ENCODE measurements at regions not wholly inside any gene's neighbourhood (a gene's known extent, or its start where the extent isn't known, plus 50 kb on each side); places are given as distances from the start of the nearest gene placed in this dataset.
"Not testable (repeated sequence)": the region's sequence is repeated elsewhere in the genome, so short reads cannot be mapped to it uniquely, and the experiment has no call there.

DNA sequence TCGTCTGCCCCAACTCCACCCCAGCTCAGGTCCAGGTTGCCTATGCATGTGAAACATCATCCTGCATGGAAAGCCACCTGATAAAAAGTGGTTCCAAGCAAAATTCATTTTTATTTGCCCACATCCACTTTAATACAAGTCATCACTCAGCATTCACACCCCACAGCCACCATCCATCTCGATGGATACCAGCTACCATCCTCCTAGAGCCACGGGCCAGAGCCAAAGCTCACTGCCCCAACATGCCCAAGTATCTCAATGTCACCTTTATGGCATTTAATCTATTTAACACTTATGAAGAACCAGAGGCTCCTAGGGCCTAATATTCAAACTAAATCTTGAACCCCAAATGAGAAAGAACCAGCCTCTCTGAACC, 70.5 kb downstream of the COPRS start:
- Histone ChIP-seq H3K9me3 (ENCODE audit: control insufficient read depth in 2 of 3, low read length in 3 of 3) (no peaks in the 10 kb centered on the region), H3K27ac (ENCODE audit: low read depth, low read length) (no peak overlapping the region), H3K4me1 (ENCODE audit: control insufficient read depth in 2 of 2, insufficient read depth in 2 of 2, low read length in 2 of 2) (no peaks in the 10 kb centered on the region), H3K4me3 (ENCODE audit: low read length) (no peak overlapping the region), H3K36me3 (ENCODE audit: control insufficient read depth in 2 of 3, insufficient read depth in 3 of 3, low read length in 3 of 3) (no peaks in the 10 kb centered on the region), H3K27me3 (ENCODE audit: control insufficient read depth in 2 of 2, insufficient read depth in 2 of 2, low read length in 2 of 2) (no peaks in the 10 kb centered on the region)
- intact Hi-C loops (cut with micrococcal nuclease), result no loop called here
- Mint-ChIP-seq H3K4me3 (no peak overlapping the region), H3K27ac (no peak overlapping the region), H3K27me3 (peaks cover 5 to 14% (median 10%) of the 10 kb centered on the region in 5 donors), H3K9me3 (peaks cover 0 to 5% (median 0%) of the 10 kb centered on the region in 11 donors), H3K4me1 (peaks cover 0 to 5% (median 0%) of the 10 kb centered on the region in 7 donors), H3K36me3 (peaks cover 0 to 4% (median 0%) of the 10 kb centered on the region in 5 donors)
- ChIA-PET POLR2A (no interaction called here), CTCF (no interaction called here)
- ATAC-seq (no peak), DNase-seq (no peak)

DNA sequence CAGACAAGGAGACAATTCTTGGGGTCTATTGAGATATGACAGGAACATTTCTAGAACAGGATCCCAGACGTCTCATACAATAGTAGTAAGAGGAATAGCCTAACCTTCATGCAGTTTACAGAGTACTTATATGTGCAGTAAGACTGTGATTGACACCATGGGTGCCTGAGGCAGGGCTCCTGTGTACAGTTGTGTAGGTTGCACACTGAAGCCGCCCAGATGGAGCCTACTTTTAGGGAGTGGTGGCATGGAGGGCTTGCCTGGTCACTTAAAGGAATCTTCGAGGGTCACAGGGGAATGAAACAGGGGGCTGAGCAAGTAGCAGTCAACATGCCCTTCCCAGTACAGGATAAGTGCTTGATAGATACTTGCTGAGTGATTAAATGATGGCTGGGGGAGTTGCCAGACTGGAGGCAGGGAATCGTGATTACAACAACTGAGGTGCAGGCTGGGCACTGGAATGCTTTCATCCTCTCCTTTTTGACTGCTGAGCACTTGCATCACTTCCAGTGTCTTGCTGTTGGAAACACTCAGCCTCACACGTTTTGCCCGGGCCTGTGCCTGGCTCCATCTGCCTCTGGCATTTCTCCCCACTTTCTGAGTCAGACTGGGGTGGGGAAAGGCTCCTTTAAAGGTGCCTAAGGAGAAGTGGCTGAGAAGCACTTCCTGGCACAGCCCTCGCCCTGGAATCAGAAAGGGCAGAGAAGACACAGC, 71.0 kb downstream of the COPRS start:
- no peak for DNase-seq
- intact Hi-C loops (cut with micrococcal nuclease), result no loop called here
- Mint-ChIP-seq H3K36me3 (peaks cover 0 to 3% (median 0%) of the 10 kb centered on the region in 5 donors), H3K27me3 (peaks cover 7 to 16% (median 10%) of the 10 kb centered on the region in 5 donors), H3K4me1 (peaks cover 0 to 5% (median 0%) of the 10 kb centered on the region in 7 donors), H3K9me3 (peaks cover 0 to 3% (median 0%) of the 10 kb centered on the region in 11 donors), H3K4me3 (no peak overlapping the region), H3K27ac (no peak overlapping the region)
- H3K27me3 ChIP-seq (ENCODE audit: control insufficient read depth in 2 of 2, insufficient read depth in 2 of 2, low read length in 2 of 2), result no peaks in the 10 kb centered on the region
- CTCF ChIA-PET, result no interaction called here
- H3K4me1 ChIP-seq (ENCODE audit: control insufficient read depth in 2 of 2, insufficient read depth in 2 of 2, low read length in 2 of 2), result no peaks in the 10 kb centered on the region
- H3K4me3 ChIP-seq (ENCODE audit: low read length), result no peak overlapping the region
- H3K27ac ChIP-seq (ENCODE audit: low read depth, low read length), result no peak overlapping the region
- POLR2A ChIA-PET, result no interaction called here
- no peaks in the 10 kb centered on the region for H3K36me3 ChIP-seq (ENCODE audit: control insufficient read depth in 2 of 3, insufficient read depth in 3 of 3, low read length in 3 of 3)
- H3K9me3 ChIP-seq (ENCODE audit: control insufficient read depth in 2 of 3, low read length in 3 of 3), result no peaks in the 10 kb centered on the region
- ATAC-seq, result no peak

DNA sequence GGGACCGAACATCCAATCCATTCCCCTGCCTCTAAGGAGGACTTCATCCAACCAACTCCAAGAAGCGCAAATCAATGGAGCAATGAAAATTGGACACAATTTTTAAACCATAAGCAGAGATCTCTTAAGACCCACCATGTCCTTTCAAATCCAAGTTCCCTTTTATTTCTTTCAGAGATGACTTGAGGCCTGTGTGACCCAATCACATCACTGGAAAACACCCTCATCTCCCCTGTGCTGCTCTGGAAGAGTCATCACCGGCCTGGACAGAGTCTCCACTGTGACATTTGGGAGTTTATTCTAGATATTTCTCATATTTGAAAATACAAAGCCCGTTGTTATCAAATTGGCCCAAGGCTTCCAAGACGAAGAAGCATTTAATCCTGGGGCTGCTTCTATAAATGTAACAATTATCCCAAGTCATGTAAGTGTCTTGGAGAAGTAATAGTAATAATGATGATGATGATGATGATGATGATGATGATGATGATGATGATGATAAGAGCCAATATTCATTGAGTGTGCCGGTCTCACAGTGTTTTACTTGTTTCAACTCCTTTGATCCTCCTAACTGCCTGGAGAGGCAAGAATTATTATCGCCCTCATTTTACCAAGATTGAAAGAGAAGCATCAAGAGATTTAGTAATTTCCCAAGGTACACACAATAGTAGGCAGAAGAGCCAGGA, 72.1 kb downstream of the COPRS start:
- Histone ChIP-seq H3K27me3 (ENCODE audit: control insufficient read depth in 2 of 2, insufficient read depth in 2 of 2, low read length in 2 of 2) (no peaks in the 10 kb centered on the region), H3K27ac (ENCODE audit: low read depth, low read length) (no peak overlapping the region), H3K36me3 (ENCODE audit: control insufficient read depth in 2 of 3, insufficient read depth in 3 of 3, low read length in 3 of 3) (no peaks in the 10 kb centered on the region), H3K4me3 (ENCODE audit: low read length) (no peak overlapping the region), H3K9me3 (ENCODE audit: control insufficient read depth in 2 of 3, low read length in 3 of 3) (no peaks in the 10 kb centered on the region), H3K4me1 (ENCODE audit: control insufficient read depth in 2 of 2, insufficient read depth in 2 of 2, low read length in 2 of 2) (no peaks in the 10 kb centered on the region)
- H3K4me1 Mint-ChIP-seq, result peaks cover 0 to under 1% (median 0%) of the 10 kb centered on the region in 7 donors
- ATAC-seq (no peak), DNase-seq (no peak)
- POLR2A ChIA-PET, result no interaction called here
- CTCF ChIA-PET, result no interaction called here
- peaks cover under 1 to 25% (median 6%) of the 10 kb centered on the region in 5 donors for H3K27me3 Mint-ChIP-seq
- no peak overlapping the region for H3K4me3 Mint-ChIP-seq
- intact Hi-C loops (cut with micrococcal nuclease), result no loop called here
- peaks cover 0 to 3% (median 0%) of the 10 kb centered on the region in 11 donors for H3K9me3 Mint-ChIP-seq
- no peaks in the 10 kb centered on the region for H3K36me3 Mint-ChIP-seq
- H3K27ac Mint-ChIP-seq, result no peak overlapping the region

DNA sequence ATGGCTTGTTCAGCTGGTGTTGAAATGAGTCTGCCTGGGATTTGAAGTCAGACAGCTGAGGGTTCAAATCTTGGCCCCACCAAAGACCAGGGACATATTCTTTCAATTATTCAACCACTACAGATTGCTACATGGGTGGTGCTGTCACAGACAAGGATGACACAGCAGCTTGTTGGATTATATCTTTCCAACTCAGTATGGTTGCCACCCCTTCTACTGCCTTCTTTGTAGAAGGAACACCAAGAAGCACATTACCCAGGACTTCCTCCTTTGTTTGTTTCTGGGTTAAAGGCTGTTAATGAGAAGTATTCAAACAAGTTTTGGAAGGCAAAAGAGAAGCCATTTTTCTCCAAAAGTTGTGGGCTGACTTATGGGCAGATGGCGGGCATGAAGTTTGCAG, 78.6 kb downstream of the COPRS start:
- H3K9me3 ChIP-seq (ENCODE audit: control insufficient read depth in 2 of 3, low read length in 3 of 3), result no peaks in the 10 kb centered on the region
- Mint-ChIP-seq H3K4me3 (no peak overlapping the region), H3K4me1 (no peaks in the 10 kb centered on the region), H3K27ac (no peak overlapping the region), H3K36me3 (no peaks in the 10 kb centered on the region), H3K9me3 (peaks cover 0 to 1% (median 0%) of the 10 kb centered on the region in 11 donors), H3K27me3 (peaks cover 3 to 33% (median 18%) of the 10 kb centered on the region in 5 donors)
- ChIA-PET POLR2A (no interaction called here), CTCF (no interaction called here)
- H3K4me1 ChIP-seq (ENCODE audit: control insufficient read depth in 2 of 2, insufficient read depth in 2 of 2, low read length in 2 of 2), result no peaks in the 10 kb centered on the region
- ATAC-seq, result no peak
- intact Hi-C loops (cut with micrococcal nuclease), result no loop called here
- H3K27ac ChIP-seq (ENCODE audit: low read depth, low read length), result no peak overlapping the region
- no peaks in the 10 kb centered on the region for H3K36me3 ChIP-seq (ENCODE audit: control insufficient read depth in 2 of 3, insufficient read depth in 3 of 3, low read length in 3 of 3)
- no peak for DNase-seq
- H3K27me3 ChIP-seq (ENCODE audit: control insufficient read depth in 2 of 2, insufficient read depth in 2 of 2, low read length in 2 of 2), result no peaks in the 10 kb centered on the region
- H3K4me3 ChIP-seq (ENCODE audit: low read length), result no peak overlapping the region

DNA sequence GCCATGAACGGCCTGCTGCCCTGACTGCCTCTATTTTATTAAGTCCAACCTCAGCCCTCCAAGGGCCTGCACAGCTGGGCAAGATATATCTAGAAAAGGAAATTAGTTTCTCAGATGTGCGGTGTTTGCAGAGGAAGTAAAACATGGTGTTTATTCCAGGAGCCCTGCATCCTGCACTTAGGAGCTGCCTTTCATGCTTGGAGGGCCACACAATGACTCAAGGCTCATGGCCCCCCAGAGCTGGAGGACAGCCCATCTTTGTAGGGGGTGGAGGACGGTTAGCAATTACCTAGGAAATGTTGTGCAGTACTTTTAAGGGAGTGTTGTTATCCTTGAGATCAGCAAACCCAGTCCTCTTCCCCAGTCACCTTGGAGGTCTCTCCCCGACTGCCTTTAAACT, 80.5 kb downstream of the COPRS start:
- Histone ChIP-seq H3K9me3 (ENCODE audit: control insufficient read depth in 2 of 3, low read length in 3 of 3) (no peaks in the 10 kb centered on the region), H3K4me3 (ENCODE audit: low read length) (no peak overlapping the region), H3K27me3 (ENCODE audit: control insufficient read depth in 2 of 2, insufficient read depth in 2 of 2, low read length in 2 of 2) (no peaks in the 10 kb centered on the region), H3K4me1 (ENCODE audit: control insufficient read depth in 2 of 2, insufficient read depth in 2 of 2, low read length in 2 of 2) (no peaks in the 10 kb centered on the region), H3K27ac (ENCODE audit: low read depth, low read length) (no peak overlapping the region), H3K36me3 (ENCODE audit: control insufficient read depth in 2 of 3, insufficient read depth in 3 of 3, low read length in 3 of 3) (no peaks in the 10 kb centered on the region)
- POLR2A ChIA-PET, result no interaction called here
- CTCF ChIA-PET, result no interaction called here
- DNase-seq (no peak), ATAC-seq (no peak)
- H3K27ac Mint-ChIP-seq, result no peak overlapping the region
- H3K27me3 Mint-ChIP-seq, result peaks cover 7 to 29% (median 18%) of the 10 kb centered on the region in 5 donors
- H3K36me3 Mint-ChIP-seq, result no peaks in the 10 kb centered on the region
- intact Hi-C loops (cut with micrococcal nuclease), result no loop called here
- no peaks in the 10 kb centered on the region for H3K4me1 Mint-ChIP-seq
- no peak overlapping the region for H3K4me3 Mint-ChIP-seq
- H3K9me3 Mint-ChIP-seq, result peaks cover 0 to 1% (median 0%) of the 10 kb centered on the region in 11 donors

DNA sequence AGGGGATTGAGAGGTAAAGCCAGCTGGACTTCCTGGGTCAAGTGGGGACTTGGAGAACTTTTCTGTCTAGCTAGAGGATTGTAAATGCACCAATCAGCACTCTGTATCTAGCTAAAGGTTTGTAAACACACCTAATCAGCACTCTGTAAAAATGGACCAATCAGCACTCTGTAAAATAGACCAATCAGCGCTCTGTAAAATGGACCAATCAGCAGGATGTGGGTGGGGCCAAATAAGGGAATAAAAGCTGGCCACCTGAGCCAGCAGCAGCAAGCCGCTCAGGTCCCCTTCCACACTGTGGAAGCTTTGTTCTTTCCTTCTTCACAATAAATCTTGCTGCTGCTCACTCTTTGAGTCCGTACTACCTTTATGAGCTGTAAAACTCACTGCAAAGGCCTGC, 87.7 kb downstream of the COPRS start:
- H3K36me3 Mint-ChIP-seq; H3K9me3 ChIP-seq (ENCODE audit: control insufficient read depth in 2 of 3, low read length in 3 of 3); intact Hi-C loops (cut with micrococcal nuclease); H3K27ac ChIP-seq (ENCODE audit: low read depth, low read length); H3K9me3 Mint-ChIP-seq; POLR2A ChIA-PET; H3K4me3 Mint-ChIP-seq; H3K4me1 ChIP-seq (ENCODE audit: control insufficient read depth in 2 of 2, insufficient read depth in 2 of 2, low read length in 2 of 2); H3K36me3 ChIP-seq (ENCODE audit: control insufficient read depth in 2 of 3, insufficient read depth in 3 of 3, low read length in 3 of 3); H3K27me3 Mint-ChIP-seq; H3K27ac Mint-ChIP-seq; H3K27me3 ChIP-seq (ENCODE audit: control insufficient read depth in 2 of 2, insufficient read depth in 2 of 2, low read length in 2 of 2); H3K4me3 ChIP-seq (ENCODE audit: low read length); ATAC-seq; DNase-seq; H3K4me1 Mint-ChIP-seq; CTCF ChIA-PET: not testable (repeated sequence)

DNA sequence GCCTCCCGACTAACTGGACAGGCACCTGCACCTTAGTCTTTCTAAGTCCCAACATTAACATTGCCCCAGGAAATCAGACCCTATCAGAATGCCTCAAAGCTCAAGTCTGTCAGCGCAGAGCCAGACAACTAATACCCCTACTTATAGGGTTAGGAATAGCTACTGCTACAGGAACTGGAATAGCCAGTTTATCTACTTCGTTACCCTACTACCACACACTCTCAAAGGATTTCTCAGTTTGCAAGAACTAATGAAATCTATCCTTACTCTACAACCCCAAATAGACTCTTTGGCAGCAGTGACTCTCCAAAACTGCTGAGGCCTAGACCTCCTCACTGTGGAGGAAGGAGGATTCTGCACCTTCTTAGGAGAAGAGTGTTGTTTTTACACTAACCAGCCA, 88.5 kb downstream of the COPRS start:
- ATAC-seq; H3K4me3 ChIP-seq (ENCODE audit: low read length); H3K4me3 Mint-ChIP-seq; CTCF ChIA-PET; H3K27me3 ChIP-seq (ENCODE audit: control insufficient read depth in 2 of 2, insufficient read depth in 2 of 2, low read length in 2 of 2); H3K4me1 ChIP-seq (ENCODE audit: control insufficient read depth in 2 of 2, insufficient read depth in 2 of 2, low read length in 2 of 2); H3K27me3 Mint-ChIP-seq; POLR2A ChIA-PET; DNase-seq; H3K4me1 Mint-ChIP-seq; H3K27ac Mint-ChIP-seq; H3K36me3 ChIP-seq (ENCODE audit: control insufficient read depth in 2 of 3, insufficient read depth in 3 of 3, low read length in 3 of 3); H3K9me3 Mint-ChIP-seq; H3K36me3 Mint-ChIP-seq; intact Hi-C loops (cut with micrococcal nuclease); H3K27ac ChIP-seq (ENCODE audit: low read depth, low read length); H3K9me3 ChIP-seq (ENCODE audit: control insufficient read depth in 2 of 3, low read length in 3 of 3): not testable (repeated sequence)

Data from naive thymus-derived CD4-positive, alpha-beta T cell (primary cell).